ENCODE measurements at regions not wholly inside any gene's neighbourhood (a gene's known extent, or its start where the extent isn't known, plus 50 kb on each side); places are given as distances from the start of the nearest gene placed in this dataset.
A peak's percentile ranks its signal among the peaks of the same experiment; 100 is the strongest.
"Not testable (repeated sequence)": the region's sequence is repeated elsewhere in the genome, so short reads cannot be mapped to it uniquely, and the experiment has no call there.

DNA sequence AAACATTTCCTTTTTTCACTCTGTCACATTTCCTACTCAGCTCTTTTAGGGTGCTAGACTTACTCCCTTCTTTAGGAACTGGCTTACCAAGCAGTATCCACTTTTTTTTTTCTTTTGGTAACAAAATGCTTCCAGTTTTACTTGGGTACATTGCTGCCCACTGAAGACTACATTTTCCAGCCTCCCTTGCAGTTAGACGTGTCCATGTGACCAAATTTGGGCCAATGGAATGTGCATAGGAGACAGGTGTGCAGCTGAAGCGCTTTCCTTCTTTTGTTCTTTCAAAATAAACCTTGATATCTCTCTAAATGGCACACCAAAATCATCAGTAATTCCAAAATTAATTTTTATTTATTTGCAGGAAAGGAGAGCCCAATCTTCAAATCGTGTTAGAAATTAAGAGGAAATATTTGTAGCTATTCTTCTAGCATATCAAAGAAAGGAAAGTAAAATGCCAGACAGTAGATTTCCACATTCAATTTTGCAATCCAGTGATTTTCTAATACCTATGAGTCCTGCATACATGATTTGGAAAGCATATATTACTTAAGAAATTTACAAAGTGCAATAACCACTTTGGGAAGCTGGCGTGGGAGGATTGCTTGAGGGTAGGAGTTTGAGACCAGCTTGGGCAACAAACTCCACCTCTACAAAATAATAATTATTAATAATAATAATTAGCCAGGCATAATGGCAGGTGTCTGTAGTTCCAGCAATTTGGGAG is 422.0 kb upstream of the FRG2C start:
- H3K36me3 ChIP-seq (ENCODE audit: control insufficient read depth, insufficient read depth, low read length), result no peaks in the 10 kb centered on the region
- no peak overlapping the region for H3K4me3 ChIP-seq (replicated peaks; ENCODE audit: low read depth, low read length)
- no peaks in the 10 kb centered on the region for H3K27me3 ChIP-seq (replicated peaks; ENCODE audit: control insufficient read depth, insufficient read depth, low read length)
- DNase-seq (ENCODE audit: extremely low read depth, insufficient read length), result no peak
- TF ChIP-seq, protein P1, sequence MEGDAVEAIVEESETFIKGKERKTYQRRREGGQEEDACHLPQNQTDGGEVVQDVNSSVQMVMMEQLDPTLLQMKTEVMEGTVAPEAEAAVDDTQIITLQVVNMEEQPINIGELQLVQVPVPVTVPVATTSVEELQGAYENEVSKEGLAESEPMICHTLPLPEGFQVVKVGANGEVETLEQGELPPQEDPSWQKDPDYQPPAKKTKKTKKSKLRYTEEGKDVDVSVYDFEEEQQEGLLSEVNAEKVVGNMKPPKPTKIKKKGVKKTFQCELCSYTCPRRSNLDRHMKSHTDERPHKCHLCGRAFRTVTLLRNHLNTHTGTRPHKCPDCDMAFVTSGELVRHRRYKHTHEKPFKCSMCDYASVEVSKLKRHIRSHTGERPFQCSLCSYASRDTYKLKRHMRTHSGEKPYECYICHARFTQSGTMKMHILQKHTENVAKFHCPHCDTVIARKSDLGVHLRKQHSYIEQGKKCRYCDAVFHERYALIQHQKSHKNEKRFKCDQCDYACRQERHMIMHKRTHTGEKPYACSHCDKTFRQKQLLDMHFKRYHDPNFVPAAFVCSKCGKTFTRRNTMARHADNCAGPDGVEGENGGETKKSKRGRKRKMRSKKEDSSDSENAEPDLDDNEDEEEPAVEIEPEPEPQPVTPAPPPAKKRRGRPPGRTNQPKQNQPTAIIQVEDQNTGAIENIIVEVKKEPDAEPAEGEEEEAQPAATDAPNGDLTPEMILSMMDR (IDR thresholded peaks at IDR 0.05; ENCODE audit: insufficient read depth, low read length, poor library complexity, severe bottlenecking), result no peak

DNA sequence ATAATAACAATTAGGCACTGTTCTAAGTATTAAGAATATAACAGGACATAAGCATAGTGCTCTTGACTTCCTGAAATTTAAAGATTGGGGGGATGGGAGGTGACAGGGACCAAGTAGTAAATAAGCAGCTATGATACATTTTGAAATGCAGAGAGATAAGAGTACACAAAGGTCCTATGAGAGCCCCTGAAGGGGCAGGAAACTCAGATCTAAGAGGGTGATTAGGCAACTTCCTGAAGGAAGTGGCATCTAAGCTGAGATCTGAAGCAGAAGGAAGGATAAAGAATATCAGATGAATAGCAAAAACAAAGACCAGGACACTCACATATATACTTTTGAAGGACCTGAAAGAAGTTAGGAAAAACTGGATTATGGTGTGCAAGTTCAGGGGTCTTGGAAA is 415.2 kb upstream of the FRG2C start:
- H3K36me3 ChIP-seq (ENCODE audit: control insufficient read depth, insufficient read depth, low read length), result no peaks in the 10 kb centered on the region
- TF ChIP-seq, protein P1 (IDR thresholded peaks at IDR 0.05; ENCODE audit: insufficient read depth, low read length, poor library complexity, severe bottlenecking), result no peak
- H3K4me3 ChIP-seq (replicated peaks; ENCODE audit: low read depth, low read length), result no peak overlapping the region
- DNase-seq (ENCODE audit: extremely low read depth, insufficient read length), result no peak
- no peaks in the 10 kb centered on the region for H3K27me3 ChIP-seq (replicated peaks; ENCODE audit: control insufficient read depth, insufficient read depth, low read length)

DNA sequence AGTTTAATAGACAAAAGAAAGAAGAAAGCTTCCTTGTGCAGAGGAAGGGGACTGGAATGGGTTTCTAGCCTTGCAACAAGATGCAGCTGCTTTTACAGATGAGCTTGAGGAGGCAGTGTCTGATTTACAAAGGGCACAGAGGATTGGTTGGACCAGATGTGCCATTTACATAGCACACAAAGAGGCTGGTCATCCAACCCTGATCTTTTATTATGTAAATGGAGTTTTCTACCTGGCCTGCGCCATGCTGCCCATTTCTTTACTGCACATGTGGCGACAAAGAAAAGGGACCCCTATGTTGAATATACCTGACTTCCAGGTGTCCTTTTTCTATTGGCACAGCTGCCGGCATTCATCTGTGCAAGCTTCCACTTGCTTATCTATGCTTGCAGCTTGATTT is 409.4 kb upstream of the FRG2C start:
- no peak for DNase-seq (ENCODE audit: extremely low read depth, insufficient read length)
- no peaks in the 10 kb centered on the region for H3K27me3 ChIP-seq (replicated peaks; ENCODE audit: control insufficient read depth, insufficient read depth, low read length)
- no peaks in the 10 kb centered on the region for H3K36me3 ChIP-seq (ENCODE audit: control insufficient read depth, insufficient read depth, low read length)
- TF ChIP-seq, protein P1 (IDR thresholded peaks at IDR 0.05; ENCODE audit: insufficient read depth, low read length, poor library complexity, severe bottlenecking), result no peak
- no peak overlapping the region for H3K4me3 ChIP-seq (replicated peaks; ENCODE audit: low read depth, low read length)

DNA sequence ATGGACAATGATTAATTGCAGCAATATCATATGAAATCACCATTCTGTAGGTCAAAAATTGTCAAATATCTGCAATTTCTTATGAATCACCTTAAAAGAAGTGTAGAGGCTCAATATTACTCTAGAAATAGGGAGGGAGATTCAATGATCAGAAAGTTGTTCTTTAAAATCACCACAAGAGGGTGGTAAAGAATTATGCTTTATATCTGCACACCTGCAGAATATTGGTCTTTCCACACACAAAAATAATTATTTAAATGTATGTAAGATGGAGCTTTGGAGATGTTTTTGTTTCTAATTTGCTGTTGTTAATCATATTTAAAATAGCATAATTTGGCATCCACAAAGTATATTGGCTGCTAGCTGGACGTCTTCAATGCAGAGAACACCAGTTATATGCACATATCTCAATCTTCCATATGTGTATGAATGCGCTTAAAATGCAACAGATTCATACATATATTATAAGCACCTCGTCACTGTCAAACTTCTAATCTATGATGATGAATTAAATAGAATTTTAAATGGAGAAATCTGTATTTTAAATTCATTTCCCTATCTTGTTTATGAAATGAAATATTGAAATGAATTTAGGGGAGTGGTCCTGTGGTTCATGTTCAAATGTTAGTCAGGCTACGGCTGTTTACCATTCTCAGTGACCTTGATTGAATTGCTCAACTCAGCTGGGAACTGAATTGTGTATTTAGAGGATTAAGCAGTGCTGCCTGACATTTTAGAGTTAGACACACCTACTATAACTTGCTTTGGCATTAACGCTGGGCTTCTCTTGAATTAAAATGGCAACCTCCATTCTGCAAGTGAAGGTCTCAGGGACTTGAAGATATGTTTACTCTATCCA is 405.1 kb upstream of the FRG2C start:
- not testable (repeated sequence) for H3K36me3 ChIP-seq (ENCODE audit: control insufficient read depth, insufficient read depth, low read length); H3K27me3 ChIP-seq (replicated peaks; ENCODE audit: control insufficient read depth, insufficient read depth, low read length); H3K4me3 ChIP-seq (replicated peaks; ENCODE audit: low read depth, low read length); DNase-seq (ENCODE audit: extremely low read depth, insufficient read length)
- TF ChIP-seq, protein P1 (IDR thresholded peaks at IDR 0.05; ENCODE audit: insufficient read depth, low read length, poor library complexity, severe bottlenecking), result peak; percentile 19

DNA sequence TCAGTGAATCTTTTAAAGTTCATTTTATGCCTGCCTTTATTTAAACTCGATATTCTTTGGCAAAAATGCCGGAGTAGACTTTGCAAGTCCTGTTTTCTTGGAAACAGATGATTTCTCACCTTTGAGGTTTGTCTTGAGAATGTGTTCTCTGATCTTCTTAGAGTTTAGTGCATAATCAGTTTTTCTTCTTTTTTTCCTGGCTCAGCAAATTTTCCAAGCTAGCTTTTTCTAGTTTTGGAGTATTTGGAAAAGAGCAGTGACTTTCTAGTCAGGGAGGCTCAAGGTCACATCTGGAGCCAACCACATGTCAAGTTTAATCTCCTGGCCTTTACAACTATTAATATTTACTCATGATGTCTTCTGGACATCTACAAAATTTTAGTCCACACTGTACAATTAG is 403.2 kb upstream of the FRG2C start:
- H3K27me3 ChIP-seq (replicated peaks; ENCODE audit: control insufficient read depth, insufficient read depth, low read length); H3K36me3 ChIP-seq (ENCODE audit: control insufficient read depth, insufficient read depth, low read length); DNase-seq (ENCODE audit: extremely low read depth, insufficient read length); H3K4me3 ChIP-seq (replicated peaks; ENCODE audit: low read depth, low read length): not testable (repeated sequence)

DNA sequence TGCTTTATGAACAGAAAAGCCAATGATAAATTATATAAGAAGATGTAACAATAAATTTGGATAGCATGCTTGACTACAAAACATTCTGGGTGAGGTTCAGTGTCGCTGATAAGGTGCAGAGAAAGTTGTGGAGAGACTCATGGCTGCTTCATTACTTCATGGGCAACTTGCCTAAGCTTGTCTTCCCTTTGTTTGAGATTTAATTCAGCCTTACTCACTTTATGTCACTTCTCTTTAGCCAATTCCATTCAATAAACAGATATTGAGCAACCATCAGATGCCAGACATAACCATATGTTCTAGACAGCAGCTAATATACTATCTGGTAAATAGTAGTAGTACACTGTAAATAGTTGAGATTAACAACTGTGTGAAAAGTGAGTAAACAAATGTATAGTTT is 401.5 kb upstream of the FRG2C start:
- no peaks in the 10 kb centered on the region for H3K27me3 ChIP-seq (replicated peaks; ENCODE audit: control insufficient read depth, insufficient read depth, low read length)
- no peaks in the 10 kb centered on the region for H3K36me3 ChIP-seq (ENCODE audit: control insufficient read depth, insufficient read depth, low read length)
- H3K4me3 ChIP-seq (replicated peaks; ENCODE audit: low read depth, low read length), result no peak overlapping the region
- TF ChIP-seq, protein P1 (IDR thresholded peaks at IDR 0.05; ENCODE audit: insufficient read depth, low read length, poor library complexity, severe bottlenecking), result no peak
- no peak for DNase-seq (ENCODE audit: extremely low read depth, insufficient read length)
